ENCODE measurements at regions not wholly inside any gene's neighbourhood (a gene's known extent, or its start where the extent isn't known, plus 50 kb on each side); places are given as distances from the start of the nearest gene placed in this dataset.

- dilution Hi-C loops (cut with MboI; ENCODE audit: extremely low pct_ligation_motif_present, low sequenced_read_pairs) = no loop called here
- no peak for DNase-seq (ENCODE audit: low read depth, low spot score)
- Histone ChIP-seq H3K4me1 (ENCODE audit: control insufficient read depth, extremely low read depth, insufficient read depth, low read length) (no peaks in the 10 kb centered on the region), H3K9ac (ENCODE audit: control insufficient read depth, extremely low read depth, insufficient read depth, low read length) (no peak overlapping the region), H2AFZ (ENCODE audit: control insufficient read depth, low read length) (no peak overlapping the region), H3K36me3 (ENCODE audit: control insufficient read depth in 2 of 2, extremely low read depth in 1 of 2, insufficient read depth in 2 of 2, low read length in 2 of 2) (no peaks in the 10 kb centered on the region), H3K4me3 (ENCODE audit: control insufficient read depth in 2 of 3, extremely low read depth in 1 of 3, insufficient read depth in 2 of 3, low read depth in 1 of 3, low read length in 3 of 3) (no peak overlapping the region), H3K79me2 (ENCODE audit: control insufficient read depth, insufficient read depth, low read length) (no peaks in the 10 kb centered on the region), H3K9me1 (ENCODE audit: control insufficient read depth, extremely low read depth, insufficient read depth, low read length) (no peaks in the 10 kb centered on the region), H3K9me3 (ENCODE audit: control insufficient read depth, low read depth, low read length) (no peaks in the 10 kb centered on the region), H4K20me1 (ENCODE audit: control insufficient read depth, extremely low read depth, insufficient read depth, low read length) (no peaks in the 10 kb centered on the region), H3K27me3 (ENCODE audit: control insufficient read depth, extremely low read depth, insufficient read depth, low read length) (no peaks in the 10 kb centered on the region), H3K4me2 (ENCODE audit: control insufficient read depth, extremely low read depth, insufficient read depth, low read depth, low read length) (no peak overlapping the region), H3K27ac (ENCODE audit: control insufficient read depth, insufficient read depth, low read length) (no peak overlapping the region)
- no peak for FAIRE-seq
- TF ChIP-seq EZH2 (IDR thresholded peaks at IDR 0.05; ENCODE audit: low read length) = no peak
- TF ChIP-seq, protein P1, sequence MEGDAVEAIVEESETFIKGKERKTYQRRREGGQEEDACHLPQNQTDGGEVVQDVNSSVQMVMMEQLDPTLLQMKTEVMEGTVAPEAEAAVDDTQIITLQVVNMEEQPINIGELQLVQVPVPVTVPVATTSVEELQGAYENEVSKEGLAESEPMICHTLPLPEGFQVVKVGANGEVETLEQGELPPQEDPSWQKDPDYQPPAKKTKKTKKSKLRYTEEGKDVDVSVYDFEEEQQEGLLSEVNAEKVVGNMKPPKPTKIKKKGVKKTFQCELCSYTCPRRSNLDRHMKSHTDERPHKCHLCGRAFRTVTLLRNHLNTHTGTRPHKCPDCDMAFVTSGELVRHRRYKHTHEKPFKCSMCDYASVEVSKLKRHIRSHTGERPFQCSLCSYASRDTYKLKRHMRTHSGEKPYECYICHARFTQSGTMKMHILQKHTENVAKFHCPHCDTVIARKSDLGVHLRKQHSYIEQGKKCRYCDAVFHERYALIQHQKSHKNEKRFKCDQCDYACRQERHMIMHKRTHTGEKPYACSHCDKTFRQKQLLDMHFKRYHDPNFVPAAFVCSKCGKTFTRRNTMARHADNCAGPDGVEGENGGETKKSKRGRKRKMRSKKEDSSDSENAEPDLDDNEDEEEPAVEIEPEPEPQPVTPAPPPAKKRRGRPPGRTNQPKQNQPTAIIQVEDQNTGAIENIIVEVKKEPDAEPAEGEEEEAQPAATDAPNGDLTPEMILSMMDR (optimal IDR thresholded peaks at IDR 0.05 in 1 of 3, IDR thresholded peaks at IDR 0.05 in 1 of 3, conservative IDR thresholded peaks at IDR 0.05 in 1 of 3; ENCODE audit: extremely low read depth in 1 of 3, insufficient read depth in 2 of 3, low read length in 3 of 3) = no peak
These were observed 854.1 kb downstream of the KCNJ2 start for GRCh38 chr17:71023249-71024030.

GRCh38 chr17:71024172-71024571, 854.8 kb downstream of the KCNJ2 start:
- H3K9me1 ChIP-seq (ENCODE audit: control insufficient read depth, extremely low read depth, insufficient read depth, low read length) = no peaks in the 10 kb centered on the region

More at GRCh38 chr17:71024172-71024571, 854.8 kb downstream of the KCNJ2 start:
- H3K79me2 ChIP-seq (ENCODE audit: control insufficient read depth, insufficient read depth, low read length) = no peaks in the 10 kb centered on the region
- dilution Hi-C loops (cut with MboI; ENCODE audit: extremely low pct_ligation_motif_present, low sequenced_read_pairs) = no loop called here
- no peaks in the 10 kb centered on the region for H3K4me1 ChIP-seq (ENCODE audit: control insufficient read depth, extremely low read depth, insufficient read depth, low read length)
- H3K27me3 ChIP-seq (ENCODE audit: control insufficient read depth, extremely low read depth, insufficient read depth, low read length) = no peaks in the 10 kb centered on the region
- H3K36me3 ChIP-seq (ENCODE audit: control insufficient read depth in 2 of 2, extremely low read depth in 1 of 2, insufficient read depth in 2 of 2, low read length in 2 of 2) = no peaks in the 10 kb centered on the region
- no peak overlapping the region for H3K9ac ChIP-seq (ENCODE audit: control insufficient read depth, extremely low read depth, insufficient read depth, low read length)
- H4K20me1 ChIP-seq (ENCODE audit: control insufficient read depth, extremely low read depth, insufficient read depth, low read length) = no peaks in the 10 kb centered on the region
- no peak overlapping the region for H3K27ac ChIP-seq (ENCODE audit: control insufficient read depth, insufficient read depth, low read length)
- H3K9me3 ChIP-seq (ENCODE audit: control insufficient read depth, low read depth, low read length) = no peaks in the 10 kb centered on the region
- no peak overlapping the region for H3K4me3 ChIP-seq (ENCODE audit: control insufficient read depth in 2 of 3, extremely low read depth in 1 of 3, insufficient read depth in 2 of 3, low read depth in 1 of 3, low read length in 3 of 3)
- no peak overlapping the region for H2AFZ ChIP-seq (ENCODE audit: control insufficient read depth, low read length)
- no peak for TF ChIP-seq EZH2 (IDR thresholded peaks at IDR 0.05; ENCODE audit: low read length)
- TF ChIP-seq, protein P1 (optimal IDR thresholded peaks at IDR 0.05 in 1 of 3, IDR thresholded peaks at IDR 0.05 in 1 of 3, conservative IDR thresholded peaks at IDR 0.05 in 1 of 3; ENCODE audit: extremely low read depth in 1 of 3, insufficient read depth in 2 of 3, low read length in 3 of 3) = no peak
- DNase-seq (ENCODE audit: low read depth, low spot score) (no peak), FAIRE-seq (no peak)
- no peak overlapping the region for H3K4me2 ChIP-seq (ENCODE audit: control insufficient read depth, extremely low read depth, insufficient read depth, low read depth, low read length)

Data from keratinocyte (primary cell).